ENCODE measurements at regions not wholly inside any gene's neighbourhood (a gene's known extent, or its start where the extent isn't known, plus 50 kb on each side); places are given as distances from the start of the nearest gene placed in this dataset.

DNA sequence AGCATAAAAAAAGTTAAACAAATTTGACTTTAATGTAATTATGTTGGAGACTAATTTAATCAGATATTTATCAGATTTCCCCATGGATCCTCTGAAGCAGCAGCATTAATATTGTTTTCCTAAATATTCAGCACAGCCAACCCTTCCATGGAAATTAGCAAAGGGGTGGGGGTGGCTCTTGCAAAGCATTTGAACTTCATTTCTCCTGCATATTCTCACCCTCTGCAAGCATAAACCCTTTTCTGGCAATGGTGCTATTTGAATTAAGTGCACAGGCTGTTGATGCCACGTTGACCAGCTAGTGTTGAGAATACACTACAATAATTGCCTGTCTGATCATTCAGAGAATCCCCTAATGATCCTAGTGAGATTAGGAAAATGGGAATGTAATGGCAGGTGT lies 488.1 kb upstream of the KLF12 start:
- H3K9me3 ChIP-seq (ENCODE audit: control insufficient read depth in 2 of 2, low read length in 2 of 2), result no peaks in the 10 kb centered on the region
- H3K9ac ChIP-seq (ENCODE audit: low read length in 2 of 2), result no peak overlapping the region
- H3K27ac ChIP-seq (ENCODE audit: low read length), result no peak overlapping the region
- H3K36me3 ChIP-seq (ENCODE audit: control insufficient read depth in 2 of 2, insufficient read depth in 2 of 2, low read length in 2 of 2), result no peaks in the 10 kb centered on the region
- H3K4me3 ChIP-seq (ENCODE audit: low read length in 2 of 2), result no peak overlapping the region
- no peaks in the 10 kb centered on the region for H3K4me1 ChIP-seq (ENCODE audit: control insufficient read depth, insufficient read depth, low read length)
- H3K27me3 ChIP-seq (ENCODE audit: control insufficient read depth in 1 of 2, insufficient read depth in 2 of 2, low read length in 2 of 2), result no peaks in the 10 kb centered on the region

GRCh38 chr13:74620711-74621110 lies 486.5 kb upstream of the KLF12 start:
- Histone ChIP-seq H3K4me3 (ENCODE audit: low read length in 2 of 2) (no peak overlapping the region), H3K27ac (ENCODE audit: low read length) (no peak overlapping the region), H3K27me3 (ENCODE audit: control insufficient read depth in 1 of 2, insufficient read depth in 2 of 2, low read length in 2 of 2) (no peaks in the 10 kb centered on the region), H3K36me3 (ENCODE audit: control insufficient read depth in 2 of 2, insufficient read depth in 2 of 2, low read length in 2 of 2) (no peaks in the 10 kb centered on the region), H3K9ac (ENCODE audit: low read length in 2 of 2) (no peak overlapping the region), H3K4me1 (ENCODE audit: control insufficient read depth, insufficient read depth, low read length) (no peaks in the 10 kb centered on the region), H3K9me3 (ENCODE audit: control insufficient read depth in 2 of 2, low read length in 2 of 2) (no peaks in the 10 kb centered on the region)

DNA sequence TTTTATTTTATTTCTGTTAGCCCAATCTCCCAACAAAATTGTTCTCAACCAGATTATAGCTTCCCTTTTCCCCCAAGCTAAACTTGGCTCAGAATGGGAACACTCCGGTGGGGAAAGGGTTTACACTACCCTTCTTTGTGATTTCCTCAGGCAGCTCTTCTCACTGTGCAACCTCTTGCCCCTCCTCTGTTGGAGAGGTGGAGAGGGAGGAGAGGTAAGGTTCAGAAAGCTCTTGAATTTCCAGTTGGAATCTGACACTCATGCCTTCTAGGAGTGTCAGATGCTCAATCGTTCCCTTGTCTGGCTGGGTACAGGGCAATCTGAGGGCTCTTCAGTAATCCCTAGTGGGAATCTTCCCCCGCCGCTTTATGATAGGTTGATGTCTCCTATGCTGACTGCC lies 486.1 kb upstream of the KLF12 start:
- Histone ChIP-seq H3K27ac (ENCODE audit: low read length) (no peak overlapping the region), H3K36me3 (ENCODE audit: control insufficient read depth in 2 of 2, insufficient read depth in 2 of 2, low read length in 2 of 2) (no peaks in the 10 kb centered on the region), H3K9ac (ENCODE audit: low read length in 2 of 2) (no peak overlapping the region)

GRCh38 chr13:74597526-74597925 lies 463.3 kb upstream of the KLF12 start:
- H3K36me3 ChIP-seq (ENCODE audit: control insufficient read depth in 2 of 2, insufficient read depth in 2 of 2, low read length in 2 of 2), result no peaks in the 10 kb centered on the region
- H3K4me3 ChIP-seq (ENCODE audit: low read length in 2 of 2), result no peak overlapping the region
- H3K27ac ChIP-seq (ENCODE audit: low read length), result no peak overlapping the region
- H3K27me3 ChIP-seq (ENCODE audit: control insufficient read depth in 1 of 2, insufficient read depth in 2 of 2, low read length in 2 of 2), result no peaks in the 10 kb centered on the region
- no peaks in the 10 kb centered on the region for H3K4me1 ChIP-seq (ENCODE audit: control insufficient read depth, insufficient read depth, low read length)
- no peak overlapping the region for H3K9ac ChIP-seq (ENCODE audit: low read length in 2 of 2)
- H3K9me3 ChIP-seq (ENCODE audit: control insufficient read depth in 2 of 2, low read length in 2 of 2), result no peaks in the 10 kb centered on the region

More for the DNA sequence above, 486.1 kb upstream of the KLF12 start:
- Histone ChIP-seq H3K9me3 (ENCODE audit: control insufficient read depth in 2 of 2, low read length in 2 of 2) (no peaks in the 10 kb centered on the region), H3K4me1 (ENCODE audit: control insufficient read depth, insufficient read depth, low read length) (no peaks in the 10 kb centered on the region), H3K4me3 (ENCODE audit: low read length in 2 of 2) (no peak overlapping the region), H3K27me3 (ENCODE audit: control insufficient read depth in 1 of 2, insufficient read depth in 2 of 2, low read length in 2 of 2) (no peaks in the 10 kb centered on the region)

DNA sequence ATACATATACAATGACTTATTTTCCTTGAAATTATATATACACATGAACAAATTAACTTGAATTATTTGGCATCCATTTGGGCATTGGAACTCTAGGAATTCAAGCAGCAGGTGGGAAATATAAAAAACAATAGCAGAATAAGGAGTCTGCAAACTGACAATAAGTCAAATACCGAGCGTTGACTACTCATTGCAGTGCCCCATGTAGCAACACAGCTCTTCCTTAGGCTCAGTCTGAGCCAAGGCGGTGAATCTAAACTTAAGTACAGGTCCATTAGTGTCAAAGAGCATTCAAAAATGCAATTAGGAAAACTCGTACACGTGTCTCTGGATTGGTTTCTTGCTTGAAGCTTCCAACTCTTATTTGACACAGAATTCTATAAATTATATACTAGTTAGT lies 462.5 kb upstream of the KLF12 start:
- no peaks in the 10 kb centered on the region for H3K27me3 ChIP-seq (ENCODE audit: control insufficient read depth in 1 of 2, insufficient read depth in 2 of 2, low read length in 2 of 2)
- H3K9ac ChIP-seq (ENCODE audit: low read length in 2 of 2), result no peak overlapping the region
- no peak overlapping the region for H3K27ac ChIP-seq (ENCODE audit: low read length)

GRCh38 chr13:74593688-74594087 lies 459.5 kb upstream of the KLF12 start:
- H3K36me3 ChIP-seq (ENCODE audit: control insufficient read depth in 2 of 2, insufficient read depth in 2 of 2, low read length in 2 of 2), result no peaks in the 10 kb centered on the region
- no peak overlapping the region for H3K9ac ChIP-seq (ENCODE audit: low read length in 2 of 2)
- H3K4me1 ChIP-seq (ENCODE audit: control insufficient read depth, insufficient read depth, low read length), result no peaks in the 10 kb centered on the region
- no peaks in the 10 kb centered on the region for H3K27me3 ChIP-seq (ENCODE audit: control insufficient read depth in 1 of 2, insufficient read depth in 2 of 2, low read length in 2 of 2)
- no peaks in the 10 kb centered on the region for H3K9me3 ChIP-seq (ENCODE audit: control insufficient read depth in 2 of 2, low read length in 2 of 2)
- no peak overlapping the region for H3K27ac ChIP-seq (ENCODE audit: low read length)
- H3K4me3 ChIP-seq (ENCODE audit: low read length in 2 of 2), result no peak overlapping the region

More for the DNA sequence above, 462.5 kb upstream of the KLF12 start:
- Histone ChIP-seq H3K9me3 (ENCODE audit: control insufficient read depth in 2 of 2, low read length in 2 of 2) (no peaks in the 10 kb centered on the region), H3K36me3 (ENCODE audit: control insufficient read depth in 2 of 2, insufficient read depth in 2 of 2, low read length in 2 of 2) (no peaks in the 10 kb centered on the region), H3K4me3 (ENCODE audit: low read length in 2 of 2) (no peak overlapping the region), H3K4me1 (ENCODE audit: control insufficient read depth, insufficient read depth, low read length) (no peaks in the 10 kb centered on the region)

- Histone ChIP-seq H3K4me1 (ENCODE audit: control insufficient read depth, insufficient read depth, low read length) (no peaks in the 10 kb centered on the region), H3K4me3 (ENCODE audit: low read length in 2 of 2) (no peak overlapping the region), H3K27ac (ENCODE audit: low read length) (no peak overlapping the region), H3K9me3 (ENCODE audit: control insufficient read depth in 2 of 2, low read length in 2 of 2) (no peaks in the 10 kb centered on the region), H3K9ac (ENCODE audit: low read length in 2 of 2) (no peak overlapping the region), H3K36me3 (ENCODE audit: control insufficient read depth in 2 of 2, insufficient read depth in 2 of 2, low read length in 2 of 2) (no peaks in the 10 kb centered on the region), H3K27me3 (ENCODE audit: control insufficient read depth in 1 of 2, insufficient read depth in 2 of 2, low read length in 2 of 2) (no peaks in the 10 kb centered on the region)
These were observed 452.6 kb upstream of the KLF12 start for GRCh38 chr13:74586847-74587246.

DNA sequence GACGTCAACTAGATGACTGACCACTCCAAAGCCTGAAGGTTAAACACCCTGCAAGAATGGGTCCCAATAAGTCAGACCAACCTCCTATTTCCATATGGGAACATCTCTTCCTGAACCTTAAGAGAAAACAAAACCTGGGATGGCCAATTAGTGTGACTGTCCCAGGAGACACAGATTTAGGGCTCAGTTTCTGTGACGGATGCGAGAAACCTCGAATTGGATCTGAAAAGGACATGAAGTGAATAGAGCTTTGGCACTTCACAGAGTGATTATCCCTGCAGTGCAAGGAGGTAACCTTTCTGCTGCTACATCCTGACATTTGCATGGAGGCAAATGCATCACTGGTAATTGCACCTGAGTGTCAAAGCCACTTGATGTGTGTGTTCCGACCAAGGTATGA lies 442.2 kb upstream of the KLF12 start:
- Histone ChIP-seq H3K9me3 (ENCODE audit: control insufficient read depth in 2 of 2, low read length in 2 of 2) (no peaks in the 10 kb centered on the region), H3K4me1 (ENCODE audit: control insufficient read depth, insufficient read depth, low read length) (peaks cover 9% of the 10 kb centered on the region), H3K27me3 (ENCODE audit: control insufficient read depth in 1 of 2, insufficient read depth in 2 of 2, low read length in 2 of 2) (no peaks in the 10 kb centered on the region), H3K27ac (ENCODE audit: low read length) (no peak overlapping the region), H3K4me3 (ENCODE audit: low read length in 2 of 2) (peak overlapping the region in 1 of 2 donors; percentile 76), H3K9ac (ENCODE audit: low read length in 2 of 2) (no peak overlapping the region), H3K36me3 (ENCODE audit: control insufficient read depth in 2 of 2, insufficient read depth in 2 of 2, low read length in 2 of 2) (no peaks in the 10 kb centered on the region)

GRCh38 chr13:74575729-74576125 lies 441.5 kb upstream of the KLF12 start:
- H3K27me3 ChIP-seq (ENCODE audit: control insufficient read depth in 1 of 2, insufficient read depth in 2 of 2, low read length in 2 of 2), result no peaks in the 10 kb centered on the region
- H3K9ac ChIP-seq (ENCODE audit: low read length in 2 of 2), result peak overlapping the region; percentile 2 to 47
- peaks cover 9% of the 10 kb centered on the region for H3K4me1 ChIP-seq (ENCODE audit: control insufficient read depth, insufficient read depth, low read length)
- H3K9me3 ChIP-seq (ENCODE audit: control insufficient read depth in 2 of 2, low read length in 2 of 2), result no peaks in the 10 kb centered on the region
- H3K27ac ChIP-seq (ENCODE audit: low read length), result no peak overlapping the region
- no peaks in the 10 kb centered on the region for H3K36me3 ChIP-seq (ENCODE audit: control insufficient read depth in 2 of 2, insufficient read depth in 2 of 2, low read length in 2 of 2)
- peak overlapping the region; percentile 73 to 76 for H3K4me3 ChIP-seq (ENCODE audit: low read length in 2 of 2)

- Histone ChIP-seq H3K27ac (ENCODE audit: low read length) (no peak overlapping the region), H3K4me3 (ENCODE audit: low read length in 2 of 2) (peak overlapping the region; percentile 73 to 76), H3K9ac (ENCODE audit: low read length in 2 of 2) (peak overlapping the region; percentile 2 to 47)
These were observed 440.9 kb upstream of the KLF12 start for GRCh38 chr13:74574964-74575728.

DNA sequence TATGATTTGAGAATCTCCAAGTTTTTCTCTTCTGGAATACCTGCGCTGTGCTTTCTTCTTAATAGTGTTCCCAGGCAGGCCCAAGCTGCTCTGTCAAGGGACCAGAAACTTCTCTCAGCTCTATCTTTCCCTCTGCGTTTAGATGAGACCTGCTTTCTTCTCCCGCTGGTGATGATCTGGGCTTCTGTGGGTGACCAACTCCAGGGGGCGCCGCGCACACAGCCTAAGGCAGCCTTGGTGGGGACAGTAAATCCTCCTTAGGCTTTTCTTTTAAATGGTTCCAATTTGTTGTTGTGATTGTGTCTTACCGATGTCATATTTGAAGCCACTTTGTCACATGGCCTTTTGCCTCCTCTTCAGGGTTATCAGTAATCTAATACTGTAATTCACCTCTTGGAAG lies 439.4 kb upstream of the KLF12 start:
- Histone ChIP-seq H3K27me3 (ENCODE audit: control insufficient read depth in 1 of 2, insufficient read depth in 2 of 2, low read length in 2 of 2) (no peaks in the 10 kb centered on the region), H3K27ac (ENCODE audit: low read length) (no peak overlapping the region), H3K36me3 (ENCODE audit: control insufficient read depth in 2 of 2, insufficient read depth in 2 of 2, low read length in 2 of 2) (no peaks in the 10 kb centered on the region), H3K9me3 (ENCODE audit: control insufficient read depth in 2 of 2, low read length in 2 of 2) (no peaks in the 10 kb centered on the region), H3K4me1 (ENCODE audit: control insufficient read depth, insufficient read depth, low read length) (peaks cover 9% of the 10 kb centered on the region), H3K9ac (ENCODE audit: low read length in 2 of 2) (no peak overlapping the region), H3K4me3 (ENCODE audit: low read length in 2 of 2) (no peak overlapping the region)

More at GRCh38 chr13:74574964-74575728, 440.9 kb upstream of the KLF12 start:
- Histone ChIP-seq H3K27me3 (ENCODE audit: control insufficient read depth in 1 of 2, insufficient read depth in 2 of 2, low read length in 2 of 2) (no peaks in the 10 kb centered on the region), H3K36me3 (ENCODE audit: control insufficient read depth in 2 of 2, insufficient read depth in 2 of 2, low read length in 2 of 2) (no peaks in the 10 kb centered on the region), H3K9me3 (ENCODE audit: control insufficient read depth in 2 of 2, low read length in 2 of 2) (no peaks in the 10 kb centered on the region), H3K4me1 (ENCODE audit: control insufficient read depth, insufficient read depth, low read length) (peaks cover 9% of the 10 kb centered on the region)

All from stomach smooth muscle (tissue), 2 donors.